Upper lobe of left lung (tissue), 6 donors: ENCODE measurements at regions not wholly inside any gene's neighbourhood (a gene's known extent, or its start where the extent isn't known, plus 50 kb on each side); places are given as distances from the start of the nearest gene placed in this dataset.

Experiments
- ATAC-seq, 2 donors: fragments of 200-7000 bp; cut with Tn5 transposase; one replicate each; pipeline ENCODE4 v1.9.1; 2022; ENCODE audit warnings: mild to moderate bottlenecking in 2 of 2, moderate library complexity in 2 of 2; ENCODE audit not compliant: low FRiP score in 2 of 2
- DNase-seq, 2 donors: peaks; one replicate each; pipeline ENCODE4 v3.0.0-alpha.2; 2019 to 2020
- H3K27ac ChIP-seq, 4 donors: fragments of 200-600 bp; sonication (generic); one replicate each; pipeline ENCODE4 v1.5.1; 2016 to 2019
- H3K27me3 ChIP-seq, 4 donors: fragments of 200-600 bp; sonication (generic); one replicate each; pipeline ENCODE4 v1.5.1; 2017 to 2019
- H3K36me3 ChIP-seq, 4 donors: fragments of 200-600 bp; sonication (generic); one replicate each; pipeline ENCODE4 v1.5.1; 2016 to 2019
- H3K4me1 ChIP-seq, 4 donors: fragments of 200-600 bp; sonication (generic); one replicate each; pipeline ENCODE4 v1.5.1; 2018 to 2019
- H3K4me3 ChIP-seq, 4 donors: fragments of 200-600 bp; sonication (generic); one replicate each; pipeline ENCODE4 v1.5.1; 2017 to 2019; ENCODE audit warnings: mild to moderate bottlenecking in 2 of 4, moderate library complexity in 1 of 4
- H3K9me3 ChIP-seq, 4 donors: fragments of 200-600 bp; sonication (generic); one replicate each; pipeline ENCODE4 v1.5.1; 2018 to 2019
- CTCF ChIP-seq, 6 experiments: fragments of 450-650 bp in 4 of 6; fragments of 200-600 bp in 2 of 6; sonication (generic) in 2 of 6; IDR thresholded peaks; one replicate each; pipeline ENCODE4 v1.5.1; 2016 to 2019; ENCODE audit warnings: antibody characterized with exemption in 6 of 6
- EP300 ChIP-seq, 4 donors: sonication (generic); formaldehyde crosslinking; IDR thresholded peaks; one replicate each; pipeline ENCODE4 v1.5.1; 2017; ENCODE audit warnings: antibody characterized with exemption in 4 of 4, control low read depth in 2 of 4
- POLR2A ChIP-seq, 4 donors: fragments of 450-650 bp; IDR thresholded peaks; one replicate each; pipeline ENCODE4 v1.5.1; 2016 to 2017; ENCODE audit warnings: antibody characterized with exemption in 4 of 4, mild to moderate bottlenecking in 2 of 4
- POLR2AphosphoS5 ChIP-seq, 2 donors: sonication (generic); formaldehyde crosslinking; IDR thresholded peaks; one replicate each; pipeline ENCODE4 v1.5.1; 2017; ENCODE audit warnings: antibody characterized with exemption in 2 of 2
- WGBS, 2 donors: methylation state at CpG; one replicate each; pipeline ENCODE4 v1.1.5; 2017 to 2018; 5-methylcytosine and 5-hydroxymethylcytosine counted together
- donor health status: DM: no; HTN: no; CAD: no; lungs with moderate emphysema.
- donor health status: DM: no; HTN: yes; CAD: no; lungs with severe emphysema.

GRCh38 chr2:16339206-16339605, 326.4 kb downstream of the CYRIA start:
- no peak for ATAC-seq
- Histone ChIP-seq H3K4me1 (no peaks in the 10 kb centered on the region), H3K36me3 (no peaks in the 10 kb centered on the region), H3K9me3 (peaks cover 0 to 12% (median 3%) of the 10 kb centered on the region in 4 donors), H3K27ac (no peak overlapping the region), H3K4me3 (no peak overlapping the region), H3K27me3 (no peaks in the 10 kb centered on the region)
- no peak for DNase-seq
- 79 to 83% methylated on average over 1 of the region's 1 CpG for WGBS, 2 donors
- no peak for TF ChIP-seq EP300 (IDR thresholded peaks at IDR 0.05)

- H3K4me1 ChIP-seq = no peaks in the 10 kb centered on the region
- H3K27ac ChIP-seq = no peak overlapping the region
- DNase-seq (no peak), ATAC-seq (no peak)
- TF ChIP-seq CTCF (IDR thresholded peaks at IDR 0.05) = no peak
- no peak for TF ChIP-seq EP300 (IDR thresholded peaks at IDR 0.05)
- no peak for TF ChIP-seq POLR2A (IDR thresholded peaks at IDR 0.05)
- TF ChIP-seq POLR2AphosphoS5 (IDR thresholded peaks at IDR 0.05) = no peak
- H3K9me3 ChIP-seq = peaks cover 0 to 12% (median 3%) of the 10 kb centered on the region in 4 donors
- no peaks in the 10 kb centered on the region for H3K36me3 ChIP-seq
- H3K4me3 ChIP-seq = no peak overlapping the region
- no peaks in the 10 kb centered on the region for H3K27me3 ChIP-seq
Measured at GRCh38 chr2:16338026-16338425, 327.6 kb downstream of the CYRIA start.

GRCh38 chr2:16336916-16337315, 328.7 kb downstream of the CYRIA start:
- TF ChIP-seq POLR2AphosphoS5 (IDR thresholded peaks at IDR 0.05) = no peak
- TF ChIP-seq EP300 (IDR thresholded peaks at IDR 0.05) = no peak
- no peak for TF ChIP-seq CTCF (IDR thresholded peaks at IDR 0.05)
- no peak for TF ChIP-seq POLR2A (IDR thresholded peaks at IDR 0.05)
- WGBS, 2 donors = 90 to 93% methylated on average over 7 of the region's 7 CpGs
- H3K4me3 ChIP-seq = no peak overlapping the region
- DNase-seq (no peak), ATAC-seq (no peak)
- H3K36me3 ChIP-seq = no peaks in the 10 kb centered on the region
- no peak overlapping the region for H3K27ac ChIP-seq
- peaks cover 0 to 12% (median 3%) of the 10 kb centered on the region in 4 donors for H3K9me3 ChIP-seq
- no peaks in the 10 kb centered on the region for H3K27me3 ChIP-seq
- H3K4me1 ChIP-seq = no peaks in the 10 kb centered on the region

GRCh38 chr2:16336491-16336890, 329.1 kb downstream of the CYRIA start:
- ATAC-seq (no peak), DNase-seq (no peak)
- no peak overlapping the region for H3K4me3 ChIP-seq
- H3K36me3 ChIP-seq = no peaks in the 10 kb centered on the region
- WGBS, 2 donors = 78 to 83% methylated on average over 1 of the region's 1 CpG
- H3K27me3 ChIP-seq = no peaks in the 10 kb centered on the region
- H3K9me3 ChIP-seq = peaks cover 0 to 12% (median 3%) of the 10 kb centered on the region in 4 donors
- H3K27ac ChIP-seq = no peak overlapping the region
- H3K4me1 ChIP-seq = no peaks in the 10 kb centered on the region
- no peak for TF ChIP-seq POLR2AphosphoS5 (IDR thresholded peaks at IDR 0.05)
- no peak for TF ChIP-seq POLR2A (IDR thresholded peaks at IDR 0.05)
- no peak for TF ChIP-seq EP300 (IDR thresholded peaks at IDR 0.05)
- TF ChIP-seq CTCF (IDR thresholded peaks at IDR 0.05) = no peak

GRCh38 chr2:16335947-16336346, 329.7 kb downstream of the CYRIA start:
- no peaks in the 10 kb centered on the region for H3K27me3 ChIP-seq
- no peak for DNase-seq
- TF ChIP-seq POLR2AphosphoS5 (IDR thresholded peaks at IDR 0.05) (no peak), CTCF (IDR thresholded peaks at IDR 0.05) (no peak), EP300 (IDR thresholded peaks at IDR 0.05) (no peak), POLR2A (IDR thresholded peaks at IDR 0.05) (no peak)
- ATAC-seq = no peak
- H3K4me1 ChIP-seq = no peaks in the 10 kb centered on the region
- H3K27ac ChIP-seq = no peak overlapping the region
- 28 to 30% methylated on average over 3 of the region's 3 CpGs for WGBS, 2 donors
- H3K4me3 ChIP-seq = no peak overlapping the region
- peaks cover 0 to 12% (median 3%) of the 10 kb centered on the region in 4 donors for H3K9me3 ChIP-seq
- no peaks in the 10 kb centered on the region for H3K36me3 ChIP-seq
